WTC11 (cell line): ENCODE measurements at regions not wholly inside any gene's neighbourhood (a gene's known extent, or its start where the extent isn't known, plus 50 kb on each side); places are given as distances from the start of the nearest gene placed in this dataset.

Source experiments
- CBFB ChIP-seq: sonication (generic); formaldehyde crosslinking; IDR thresholded peaks from 2 replicates; pipeline ENCODE4 v1.8.1; 2022; ENCODE audit warnings: mild to moderate bottlenecking, low read depth, missing genetic modification reagents
- CTCF ChIP-seq: fragments of 200-600 bp; IDR thresholded peaks from 2 replicates; pipeline ENCODE4 v1.8.0; 2022; ENCODE audit warnings: antibody characterized with exemption
- E2F1 ChIP-seq: sonication (generic); formaldehyde crosslinking; IDR thresholded peaks from 2 replicates; pipeline ENCODE4 v1.8.0; 2022; ENCODE audit warnings: mild to moderate bottlenecking, missing genetic modification reagents
- ELF4 ChIP-seq: sonication (generic); formaldehyde crosslinking; IDR thresholded peaks from 2 replicates; pipeline ENCODE4 v1.8.1; 2022; ENCODE audit warnings: low read depth, mild to moderate bottlenecking, moderate library complexity, missing genetic modification reagents
- EMX1 ChIP-seq: fragments of 250-450 bp; sonication (Bioruptor Pico); IDR thresholded peaks from 2 replicates; pipeline ENCODE4 v1.8.0; 2021; ENCODE audit warnings: mild to moderate bottlenecking
- FOXP1 ChIP-seq: sonication (generic); formaldehyde crosslinking; IDR thresholded peaks from 2 replicates; pipeline ENCODE4 v1.8.0; 2022; ENCODE audit warnings: missing genetic modification reagents, mild to moderate bottlenecking, moderate library complexity, borderline replicate concordance
- HMGXB4 ChIP-seq: sonication (generic); formaldehyde crosslinking; IDR thresholded peaks from 2 replicates; pipeline ENCODE4 v1.8.1; 2023; ENCODE audit warnings: mild to moderate bottlenecking, moderate library complexity, missing genetic modification reagents
- IRF1 ChIP-seq: sonication (generic); formaldehyde crosslinking; IDR thresholded peaks from 2 replicates; pipeline ENCODE4 v1.8.0; 2023; ENCODE audit warnings: missing genetic modification reagents
- MLX ChIP-seq: sonication (generic); formaldehyde crosslinking; IDR thresholded peaks from 2 replicates; pipeline ENCODE4 v1.8.1; 2023; ENCODE audit warnings: mild to moderate bottlenecking, missing genetic modification reagents, moderate library complexity
- NR2C2 ChIP-seq: sonication (generic); formaldehyde crosslinking; IDR thresholded peaks from 2 replicates; pipeline ENCODE4 v1.8.0; 2022; ENCODE audit warnings: mild to moderate bottlenecking, missing genetic modification reagents
- RELA ChIP-seq: sonication (generic); formaldehyde crosslinking; IDR thresholded peaks from 2 replicates; pipeline ENCODE4 v1.8.1; 2022; ENCODE audit warnings: missing genetic modification reagents, mild to moderate bottlenecking, borderline replicate concordance
- TP53 ChIP-seq: sonication (generic); formaldehyde crosslinking; IDR thresholded peaks from 2 replicates; pipeline ENCODE4 v1.8.1; 2023; ENCODE audit warnings: mild to moderate bottlenecking, missing genetic modification reagents
- ZSCAN18 ChIP-seq: fragments of 250-450 bp; sonication (Bioruptor Pico); IDR thresholded peaks from 2 replicates; pipeline ENCODE4 v2.1.2; 2022; ENCODE audit warnings: mild to moderate bottlenecking, moderate library complexity

GRCh38 chr3:144264794-144265193 is 293.2 kb downstream of the DIPK2A start:
- no peak for TF ChIP-seq CBFB
- TF ChIP-seq CTCF = no peak
- no peak for TF ChIP-seq ZSCAN18 (CRISPR knock-in tag)
- TF ChIP-seq IRF1 (CRISPR knock-in tag) = no peak
- TF ChIP-seq RELA (CRISPR knock-in tag) = no peak
- no peak for TF ChIP-seq NR2C2 (CRISPR knock-in tag)
- TF ChIP-seq HMGXB4 (CRISPR knock-in tag) = no peak
- no peak for TF ChIP-seq ELF4 (CRISPR knock-in tag)
- no peak for TF ChIP-seq MLX
- no peak for TF ChIP-seq EMX1
- no peak for TF ChIP-seq TP53 (CRISPR knock-in tag)
- no peak for TF ChIP-seq E2F1 (CRISPR knock-in tag)
- TF ChIP-seq FOXP1 = no peak
